Fibroblast of the aortic adventitia (primary cell): ENCODE measurements at regions not wholly inside any gene's neighbourhood (a gene's known extent, or its start where the extent isn't known, plus 50 kb on each side); places are given as distances from the start of the nearest gene placed in this dataset.
A peak's percentile ranks its signal among the peaks of the same experiment; 100 is the strongest.

Experiments used
- DNase-seq: peaks from one replicate; pipeline ENCODE4 v3.0.0-alpha.2; 2010; ENCODE audit warnings: low read depth
- H3K4me3 ChIP-seq: 2 replicates; pipeline ENCODE4 v1.5.1; 2011; ENCODE audit warnings: low read depth, mild to moderate bottlenecking, control low read depth, low read length, moderate library complexity
- CTCF ChIP-seq: IDR thresholded peaks from 2 replicates; pipeline ENCODE4 v1.5.1; 2011; ENCODE audit warnings: mild to moderate bottlenecking, low read length, control low read depth, inconsistent platforms; ENCODE audit not compliant: insufficient read depth

- TF ChIP-seq CTCF: no peak
- DNase-seq: no peak
- no peak overlapping the region for H3K4me3 ChIP-seq
These were observed 451.5 kb downstream of the PCDH11X start for GRCh38 chrX:92230628-92231027.

GRCh38 chrX:92231391-92231790, 452.2 kb downstream of the PCDH11X start:
- no peak overlapping the region for H3K4me3 ChIP-seq
- TF ChIP-seq CTCF: no peak
- DNase-seq: no peak

GRCh38 chrX:92232182-92232581, 453.0 kb downstream of the PCDH11X start:
- H3K4me3 ChIP-seq: no peak overlapping the region
- DNase-seq: no peak
- peak; percentile 47 for TF ChIP-seq CTCF

GRCh38 chrX:92241249-92241648, 462.1 kb downstream of the PCDH11X start:
- TF ChIP-seq CTCF: no peak
- DNase-seq: no peak
- no peak overlapping the region for H3K4me3 ChIP-seq

GRCh38 chrX:92247076-92247475, 467.9 kb downstream of the PCDH11X start:
- DNase-seq: no peak
- no peak for TF ChIP-seq CTCF
- no peak overlapping the region for H3K4me3 ChIP-seq

GRCh38 chrX:92249125-92249524, 469.9 kb downstream of the PCDH11X start:
- no peak for DNase-seq
- no peak for TF ChIP-seq CTCF
- no peak overlapping the region for H3K4me3 ChIP-seq

GRCh38 chrX:92260102-92260501, 480.9 kb downstream of the PCDH11X start:
- no peak overlapping the region for H3K4me3 ChIP-seq
- no peak for TF ChIP-seq CTCF
- no peak for DNase-seq
